ENCODE measurements at regions not wholly inside any gene's neighbourhood (a gene's known extent, or its start where the extent isn't known, plus 50 kb on each side); places are given as distances from the start of the nearest gene placed in this dataset.

GRCh38 chr16:51009359-51009758, 141.7 kb downstream of the SALL1 start:
- no peak overlapping the region for H3K27ac Mint-ChIP-seq
- DNase-seq (ENCODE audit: low spot score in 2 of 2) (no peak), ATAC-seq (no peak)
- peaks cover 7 to 12% of the 10 kb centered on the region in 2 donors for H3K9me3 Mint-ChIP-seq
- no peaks in the 10 kb centered on the region for H3K36me3 Mint-ChIP-seq

DNA sequence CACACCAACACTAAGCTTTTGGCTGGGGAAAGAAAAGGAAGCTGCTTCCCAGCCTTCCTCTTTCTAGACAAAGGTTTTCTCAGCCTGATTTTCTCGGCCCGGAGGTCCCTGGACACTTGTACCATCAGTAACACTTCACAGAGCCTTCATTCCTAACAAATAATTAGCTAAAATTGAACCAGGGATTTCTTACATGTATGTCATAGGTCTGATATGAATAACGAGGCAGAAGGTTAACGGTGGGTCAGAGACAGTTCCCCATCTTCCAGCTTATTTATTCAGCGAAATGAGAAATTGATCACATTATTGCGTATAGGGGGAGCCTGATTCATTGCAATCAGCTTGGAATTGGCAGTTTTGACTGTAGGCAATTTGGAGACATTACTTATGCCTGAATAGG, 142.5 kb downstream of the SALL1 start:
- no peak for DNase-seq (ENCODE audit: low spot score in 2 of 2)
- Mint-ChIP-seq H3K9me3 (peaks cover 7 to 12% of the 10 kb centered on the region in 2 donors), H3K36me3 (no peaks in the 10 kb centered on the region), H3K27ac (no peak overlapping the region)
- no peak for ATAC-seq

DNA sequence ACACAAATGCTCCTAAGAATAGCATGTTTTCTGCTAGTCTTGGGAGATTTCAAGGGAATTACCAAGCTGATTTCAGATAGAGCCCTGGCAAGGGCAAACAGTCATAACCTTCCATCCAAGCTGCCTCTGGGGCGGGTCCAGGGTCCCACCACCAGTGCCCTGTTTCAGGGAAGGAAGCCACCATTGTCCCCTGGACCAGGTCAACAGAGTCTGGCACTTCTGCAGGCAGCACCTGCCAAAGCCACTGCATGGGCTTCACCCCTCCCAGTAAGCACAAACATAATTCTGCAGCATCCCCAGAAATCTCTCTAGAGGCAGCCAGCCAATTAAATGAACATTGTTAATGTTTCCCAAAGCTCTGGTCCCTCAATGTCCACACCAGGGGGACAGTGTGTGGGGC, 143.0 kb downstream of the SALL1 start:
- no peak for DNase-seq (ENCODE audit: low spot score in 2 of 2)
- H3K9me3 Mint-ChIP-seq = peaks cover 7 to 12% of the 10 kb centered on the region in 2 donors
- no peak for ATAC-seq
- H3K27ac Mint-ChIP-seq = no peak overlapping the region
- no peaks in the 10 kb centered on the region for H3K36me3 Mint-ChIP-seq

DNA sequence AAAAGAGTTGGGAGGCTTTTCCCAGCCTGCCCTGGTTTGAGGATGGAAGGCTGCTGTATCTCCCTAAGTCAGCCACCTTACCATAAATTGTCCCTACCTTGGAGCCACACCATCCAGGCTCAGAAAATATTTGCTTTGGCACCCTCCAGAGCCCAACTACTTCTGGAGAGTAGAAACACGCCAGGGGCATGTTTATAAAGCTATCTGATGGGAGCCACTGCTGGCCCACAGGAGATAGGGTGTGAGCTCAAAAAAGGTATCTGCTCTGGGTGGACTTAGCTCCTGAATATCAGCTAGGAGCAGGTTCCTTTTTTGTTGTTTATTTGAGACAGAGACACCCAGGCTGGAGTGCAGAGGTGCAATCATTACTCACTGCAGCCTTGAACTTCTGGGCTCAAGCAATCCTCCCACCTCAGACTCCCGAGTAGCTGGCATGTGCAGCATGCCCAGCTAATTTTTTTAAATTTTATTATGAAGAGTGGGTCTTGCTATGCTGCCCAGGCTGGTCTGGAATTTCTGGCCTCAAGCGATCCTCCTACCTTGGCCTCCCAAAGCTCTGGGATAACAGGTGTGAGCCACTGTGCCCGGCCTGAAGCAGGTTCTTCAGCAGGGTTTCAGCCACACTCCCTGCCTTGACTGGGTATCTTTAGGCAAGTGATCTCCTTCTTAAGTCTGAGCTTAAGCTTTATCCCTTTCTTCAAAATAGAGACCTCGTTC, 147.1 kb downstream of the SALL1 start:
- Mint-ChIP-seq H3K9me3 (peaks cover 4 to 8% of the 10 kb centered on the region in 2 donors), H3K27ac (no peak overlapping the region), H3K36me3 (no peaks in the 10 kb centered on the region)
- DNase-seq (ENCODE audit: low spot score in 2 of 2) (no peak), ATAC-seq (no peak)

GRCh38 chr16:51002881-51003490, 148.1 kb downstream of the SALL1 start:
- no peak for ATAC-seq
- no peaks in the 10 kb centered on the region for H3K36me3 Mint-ChIP-seq
- no peak overlapping the region for H3K27ac Mint-ChIP-seq

GRCh38 chr16:50999181-50999580, 151.9 kb downstream of the SALL1 start:
- no peak for ATAC-seq
- DNase-seq (ENCODE audit: low spot score in 2 of 2) = no peak
- H3K27ac Mint-ChIP-seq = no peak overlapping the region
- no peaks in the 10 kb centered on the region for H3K36me3 Mint-ChIP-seq
- H3K9me3 Mint-ChIP-seq = no peaks in the 10 kb centered on the region

More at GRCh38 chr16:51002881-51003490, 148.1 kb downstream of the SALL1 start:
- no peak for DNase-seq (ENCODE audit: low spot score in 2 of 2)
- peaks cover 4 to 8% of the 10 kb centered on the region in 2 donors for H3K9me3 Mint-ChIP-seq

GRCh38 chr16:50998411-50998810, 152.7 kb downstream of the SALL1 start:
- DNase-seq (ENCODE audit: low spot score in 2 of 2) (no peak), ATAC-seq (no peak)
- Mint-ChIP-seq H3K36me3 (no peaks in the 10 kb centered on the region), H3K9me3 (no peaks in the 10 kb centered on the region), H3K27ac (no peak overlapping the region)

GRCh38 chr16:50997679-50998078, 153.4 kb downstream of the SALL1 start:
- H3K27ac Mint-ChIP-seq = no peak overlapping the region
- H3K36me3 Mint-ChIP-seq = no peaks in the 10 kb centered on the region
- no peaks in the 10 kb centered on the region for H3K9me3 Mint-ChIP-seq
- ATAC-seq (no peak), DNase-seq (ENCODE audit: low spot score in 2 of 2) (no peak)

- no peak for DNase-seq (ENCODE audit: low spot score in 2 of 2)
These were observed 154.3 kb downstream of the SALL1 start for GRCh38 chr16:50996830-50997186.

DNA sequence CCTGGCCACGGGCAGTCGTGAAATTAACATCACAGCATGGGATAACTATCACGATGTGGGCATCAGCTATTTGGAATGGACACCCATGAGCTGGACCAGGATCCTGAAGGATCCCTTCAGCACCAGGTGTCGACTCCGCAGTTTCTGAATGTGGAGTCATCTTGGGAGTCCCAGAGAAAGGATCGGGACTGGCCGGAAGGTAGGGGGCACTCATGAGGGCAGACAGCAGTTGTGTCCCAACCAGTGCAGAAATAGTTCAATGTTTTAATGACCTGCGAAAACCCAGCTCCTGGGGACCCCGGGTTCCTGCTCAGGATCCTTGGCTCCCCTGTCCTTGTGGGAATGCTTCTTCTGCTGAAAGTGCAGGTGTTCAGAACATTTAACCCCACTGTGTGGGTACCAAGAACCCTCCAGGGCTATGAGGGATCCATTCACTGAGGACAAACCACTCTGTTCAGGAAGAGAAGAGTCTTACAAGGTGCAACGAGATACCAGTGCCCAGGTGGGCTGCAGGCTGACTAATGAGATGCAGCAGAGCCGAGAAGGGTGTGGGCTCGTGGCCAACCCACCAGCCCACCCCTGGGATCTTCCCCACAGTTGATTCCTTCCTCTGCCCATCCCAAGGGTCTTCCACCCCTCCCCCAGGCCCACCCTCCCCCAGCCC, 154.8 kb downstream of the SALL1 start:
- ATAC-seq = no peak

More at GRCh38 chr16:50996830-50997186, 154.3 kb downstream of the SALL1 start:
- no peak for ATAC-seq
- no peak overlapping the region for H3K27ac Mint-ChIP-seq
- H3K36me3 Mint-ChIP-seq = no peaks in the 10 kb centered on the region
- no peaks in the 10 kb centered on the region for H3K9me3 Mint-ChIP-seq

DNA sequence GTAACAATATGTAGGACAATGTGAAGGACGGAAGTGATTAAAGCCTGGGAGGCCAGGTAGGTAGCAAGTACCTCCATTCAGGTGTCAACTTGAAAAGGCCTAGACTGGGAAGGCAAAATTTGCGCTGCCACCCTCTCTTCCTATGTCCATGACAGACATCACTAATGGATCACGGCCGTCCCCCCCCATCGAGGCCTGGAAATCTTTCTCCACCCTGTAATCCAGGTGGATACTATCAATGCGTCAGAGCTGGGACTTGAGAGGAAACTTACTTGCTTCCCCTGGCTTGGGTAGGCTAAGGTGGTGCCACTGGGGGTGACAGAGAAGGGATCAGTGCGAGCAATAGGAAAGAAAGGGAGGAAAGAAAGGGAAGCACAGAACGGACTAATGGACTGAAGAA, 156.1 kb downstream of the SALL1 start:
- H3K36me3 Mint-ChIP-seq = no peaks in the 10 kb centered on the region
- ATAC-seq (no peak), DNase-seq (ENCODE audit: low spot score in 2 of 2) (no peak)
- H3K9me3 Mint-ChIP-seq = no peaks in the 10 kb centered on the region
- no peak overlapping the region for H3K27ac Mint-ChIP-seq

More for the DNA sequence above, 154.8 kb downstream of the SALL1 start:
- no peak for DNase-seq (ENCODE audit: low spot score in 2 of 2)
- Mint-ChIP-seq H3K9me3 (no peaks in the 10 kb centered on the region), H3K36me3 (no peaks in the 10 kb centered on the region), H3K27ac (no peak overlapping the region)

DNA sequence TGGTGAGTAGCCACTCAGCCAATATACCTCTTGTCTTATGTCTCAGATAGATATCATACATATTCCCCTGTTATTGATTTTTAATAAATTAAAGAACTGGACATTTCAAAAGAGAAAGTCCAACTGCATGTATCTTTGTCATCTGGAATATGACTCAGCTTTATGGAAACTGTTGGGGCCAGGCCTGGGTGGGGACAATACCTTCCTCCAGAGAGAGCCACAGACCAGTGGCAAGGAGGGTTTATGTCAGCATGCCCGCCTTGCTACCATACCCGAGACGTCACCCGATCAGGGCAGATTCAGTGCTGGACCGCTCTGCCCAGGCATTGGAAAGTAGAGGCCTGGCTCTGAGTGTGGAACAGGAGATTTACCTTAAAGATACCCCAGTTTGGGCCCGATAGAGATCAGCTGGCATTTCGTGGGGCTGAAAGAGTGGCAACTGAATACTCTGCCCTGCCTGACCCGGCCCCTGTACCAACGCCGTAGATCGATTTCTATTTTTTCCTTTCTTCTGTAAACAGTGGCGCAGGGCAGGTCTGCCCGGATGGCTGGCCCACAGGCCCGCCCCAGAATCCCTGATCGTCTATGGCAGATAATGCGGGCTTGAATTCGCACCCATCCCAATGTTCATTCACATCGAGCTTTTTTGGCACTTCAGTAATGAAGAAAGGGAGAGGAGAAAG, 158.6 kb downstream of the SALL1 start:
- no peak for ATAC-seq
- Mint-ChIP-seq H3K9me3 (peaks cover 2 to 6% of the 10 kb centered on the region in 2 donors), H3K36me3 (no peaks in the 10 kb centered on the region), H3K27ac (no peak overlapping the region)
- DNase-seq (ENCODE audit: low spot score in 2 of 2) = no peak

DNA sequence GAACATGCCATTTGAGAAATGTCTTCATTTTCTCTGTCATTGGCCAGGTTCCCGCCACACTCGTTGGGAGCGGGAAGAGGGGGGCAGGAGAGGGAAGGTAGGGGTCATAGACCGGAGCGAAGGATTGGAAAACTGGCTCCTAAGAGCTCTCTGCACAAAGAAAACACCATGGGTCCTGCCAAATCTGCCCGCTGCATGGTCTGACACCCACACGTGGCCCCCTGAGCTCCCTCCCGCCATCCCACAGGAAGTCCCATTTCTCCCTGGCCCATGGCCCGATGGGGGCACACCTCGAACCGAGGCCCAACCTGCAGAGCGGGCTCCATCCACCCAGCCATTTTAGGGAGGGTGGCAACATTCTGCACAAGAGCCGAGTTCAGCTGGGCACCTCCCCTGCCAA, 159.6 kb downstream of the SALL1 start:
- H3K36me3 Mint-ChIP-seq = no peaks in the 10 kb centered on the region
- no peak for ATAC-seq
- no peak for DNase-seq (ENCODE audit: low spot score in 2 of 2)
- H3K27ac Mint-ChIP-seq = no peak overlapping the region
- H3K9me3 Mint-ChIP-seq = peaks cover 3 to 7% of the 10 kb centered on the region in 2 donors

DNA sequence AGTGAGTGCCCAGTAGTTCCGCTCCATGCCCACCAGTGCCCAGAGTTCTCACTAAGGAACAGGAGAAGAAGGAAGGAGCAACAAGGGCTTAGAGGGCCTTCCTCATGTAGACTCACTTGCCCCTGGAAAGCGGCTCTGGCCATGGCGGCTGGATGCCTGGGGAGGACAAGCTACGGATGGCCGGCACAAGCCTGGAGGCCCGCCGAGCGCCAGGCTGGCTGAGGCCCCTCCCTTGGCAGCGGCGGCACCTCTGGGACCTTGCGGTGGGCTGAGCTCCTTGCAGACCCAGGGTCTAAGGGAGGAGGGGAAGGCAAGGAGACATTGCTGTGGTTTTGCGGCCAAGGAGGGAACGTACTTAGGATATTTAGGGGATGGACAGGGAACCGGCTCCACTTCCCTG, 160.1 kb downstream of the SALL1 start:
- H3K9me3 Mint-ChIP-seq = peaks cover 3 to 7% of the 10 kb centered on the region in 2 donors
- DNase-seq (ENCODE audit: low spot score in 2 of 2) (no peak), ATAC-seq (no peak)
- no peaks in the 10 kb centered on the region for H3K36me3 Mint-ChIP-seq
- H3K27ac Mint-ChIP-seq = no peak overlapping the region

- Mint-ChIP-seq H3K9me3 (peaks cover 3 to 7% of the 10 kb centered on the region in 2 donors), H3K36me3 (no peaks in the 10 kb centered on the region), H3K27ac (no peak overlapping the region)
- ATAC-seq (no peak), DNase-seq (ENCODE audit: low spot score in 2 of 2) (no peak)
These were observed 162.0 kb downstream of the SALL1 start for GRCh38 chr16:50989047-50989446.

DNA sequence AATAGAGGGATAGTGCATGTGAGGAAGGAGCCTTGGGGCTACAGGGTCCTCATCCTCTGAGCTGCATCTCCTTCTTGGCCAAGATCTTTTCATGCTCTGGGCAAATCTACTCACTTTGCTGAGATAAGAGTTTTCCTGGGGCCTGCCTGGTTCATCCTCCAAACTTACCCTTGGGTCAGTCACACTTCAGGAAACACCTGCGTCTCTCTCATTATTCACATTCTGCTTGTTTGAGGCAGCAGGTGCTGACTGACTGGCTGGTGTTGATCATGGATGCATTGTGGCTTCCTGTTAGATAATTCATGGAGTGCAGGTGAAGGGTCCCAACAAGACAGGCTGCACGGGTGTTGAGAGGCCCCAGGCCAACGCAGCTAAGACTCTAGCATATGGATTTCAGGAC, 162.6 kb downstream of the SALL1 start:
- no peak for ATAC-seq
- no peak for DNase-seq (ENCODE audit: low spot score in 2 of 2)
- Mint-ChIP-seq H3K36me3 (no peaks in the 10 kb centered on the region), H3K9me3 (peaks cover 3 to 7% of the 10 kb centered on the region in 2 donors), H3K27ac (no peak overlapping the region)

DNA sequence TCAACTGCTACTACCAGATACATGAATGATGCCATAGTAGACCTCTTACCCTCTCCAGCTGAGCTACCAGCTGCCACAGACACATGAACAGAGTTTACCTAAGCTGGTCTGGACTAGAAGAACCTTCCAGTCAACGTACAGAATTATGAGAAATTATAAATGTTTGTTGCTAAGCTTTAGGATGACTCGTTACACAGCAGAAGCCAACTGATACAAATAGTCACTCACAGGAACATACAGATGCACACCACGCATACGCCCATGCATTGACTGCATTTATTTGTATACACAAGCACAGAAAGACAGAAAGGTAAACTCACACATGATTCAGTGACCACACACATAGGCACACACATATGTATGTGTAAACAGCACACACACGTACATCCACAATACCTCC, 164.6 kb downstream of the SALL1 start:
- Mint-ChIP-seq H3K36me3 (no peaks in the 10 kb centered on the region), H3K9me3 (peaks cover 7 to 11% of the 10 kb centered on the region in 2 donors), H3K27ac (no peak overlapping the region)
- DNase-seq (ENCODE audit: low spot score in 2 of 2) = no peak
- no peak for ATAC-seq

Data from activated naive CD4-positive, alpha-beta T cell treated with anti-CD3 and anti-CD28 coated beads, Interleukin-2, amount 50 U/mL, for 72 hours (primary cell).